ENCODE measurements at regions not wholly inside any gene's neighbourhood (a gene's known extent, or its start where the extent isn't known, plus 50 kb on each side); places are given as distances from the start of the nearest gene placed in this dataset.

DNA sequence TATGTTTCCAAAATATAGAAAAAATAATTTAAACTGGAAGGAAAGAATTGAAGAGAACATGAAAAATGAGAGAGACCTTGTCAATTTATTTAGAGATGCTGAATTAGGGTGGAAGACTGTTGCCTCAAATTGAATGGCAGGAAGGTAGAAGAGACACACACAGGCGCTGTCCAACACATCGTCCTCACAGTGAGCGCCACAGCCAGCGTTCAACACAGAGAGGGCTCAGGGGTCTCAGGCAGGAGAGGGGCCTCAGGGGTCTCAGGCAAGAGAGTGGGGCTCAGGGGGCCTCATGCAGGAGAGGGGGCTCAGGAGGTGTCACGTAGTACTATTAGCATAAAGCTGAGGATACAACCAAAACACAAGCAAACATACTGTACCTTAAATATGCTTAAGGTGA lies 65.7 kb downstream of the TMEM18 start:
- TF ChIP-seq, protein P1, sequence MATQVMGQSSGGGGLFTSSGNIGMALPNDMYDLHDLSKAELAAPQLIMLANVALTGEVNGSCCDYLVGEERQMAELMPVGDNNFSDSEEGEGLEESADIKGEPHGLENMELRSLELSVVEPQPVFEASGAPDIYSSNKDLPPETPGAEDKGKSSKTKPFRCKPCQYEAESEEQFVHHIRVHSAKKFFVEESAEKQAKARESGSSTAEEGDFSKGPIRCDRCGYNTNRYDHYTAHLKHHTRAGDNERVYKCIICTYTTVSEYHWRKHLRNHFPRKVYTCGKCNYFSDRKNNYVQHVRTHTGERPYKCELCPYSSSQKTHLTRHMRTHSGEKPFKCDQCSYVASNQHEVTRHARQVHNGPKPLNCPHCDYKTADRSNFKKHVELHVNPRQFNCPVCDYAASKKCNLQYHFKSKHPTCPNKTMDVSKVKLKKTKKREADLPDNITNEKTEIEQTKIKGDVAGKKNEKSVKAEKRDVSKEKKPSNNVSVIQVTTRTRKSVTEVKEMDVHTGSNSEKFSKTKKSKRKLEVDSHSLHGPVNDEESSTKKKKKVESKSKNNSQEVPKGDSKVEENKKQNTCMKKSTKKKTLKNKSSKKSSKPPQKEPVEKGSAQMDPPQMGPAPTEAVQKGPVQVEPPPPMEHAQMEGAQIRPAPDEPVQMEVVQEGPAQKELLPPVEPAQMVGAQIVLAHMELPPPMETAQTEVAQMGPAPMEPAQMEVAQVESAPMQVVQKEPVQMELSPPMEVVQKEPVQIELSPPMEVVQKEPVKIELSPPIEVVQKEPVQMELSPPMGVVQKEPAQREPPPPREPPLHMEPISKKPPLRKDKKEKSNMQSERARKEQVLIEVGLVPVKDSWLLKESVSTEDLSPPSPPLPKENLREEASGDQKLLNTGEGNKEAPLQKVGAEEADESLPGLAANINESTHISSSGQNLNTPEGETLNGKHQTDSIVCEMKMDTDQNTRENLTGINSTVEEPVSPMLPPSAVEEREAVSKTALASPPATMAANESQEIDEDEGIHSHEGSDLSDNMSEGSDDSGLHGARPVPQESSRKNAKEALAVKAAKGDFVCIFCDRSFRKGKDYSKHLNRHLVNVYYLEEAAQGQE (IDR thresholded peaks at IDR 0.05; ENCODE audit: insufficient read depth in 1 of 2, low read depth in 2 of 2, low read length in 2 of 2) = peak; percentile 50 to 83; a peak in 3 of 4 replicates
- TF ChIP-seq SIN3A (IDR thresholded peaks at IDR 0.05; ENCODE audit: borderline replicate concordance, insufficient read depth, low read length) (no peak), POLR2AphosphoS5 (IDR thresholded peaks at IDR 0.05; ENCODE audit: low read depth, low read length) (no peak), TAF1 (IDR thresholded peaks at IDR 0.05; ENCODE audit: borderline replicate concordance, insufficient read depth, low read length) (no peak)

Measured in PFSK-1 (cell line).